ENCODE measurements at regions not wholly inside any gene's neighbourhood (a gene's known extent, or its start where the extent isn't known, plus 50 kb on each side); places are given as distances from the start of the nearest gene placed in this dataset.

GRCh38 chr13:52975161-52975560, 53.5 kb upstream of the OLFM4 start:
- TF ChIP-seq EZH2phosphoT487 (IDR thresholded peaks at IDR 0.05; ENCODE audit: borderline replicate concordance, low read depth) (no peak), POLR2AphosphoS5 (IDR thresholded peaks at IDR 0.05; ENCODE audit: low read depth, low read length) (no peak), PBX3 (IDR thresholded peaks at IDR 0.05) (no peak), EP300 (IDR thresholded peaks at IDR 0.05; ENCODE audit: borderline replicate concordance in 1 of 2, low read depth in 1 of 2, low read length in 1 of 2) (no peak), SIN3A (IDR thresholded peaks at IDR 0.05; ENCODE audit: borderline replicate concordance, low read depth, low read length) (no peak), TAF1 (IDR thresholded peaks at IDR 0.05; ENCODE audit: borderline replicate concordance, low read depth, low read length) (no peak), ZBTB33 (IDR thresholded peaks at IDR 0.05; ENCODE audit: borderline replicate concordance, low read depth) (no peak)
- TF ChIP-seq, protein P1, sequence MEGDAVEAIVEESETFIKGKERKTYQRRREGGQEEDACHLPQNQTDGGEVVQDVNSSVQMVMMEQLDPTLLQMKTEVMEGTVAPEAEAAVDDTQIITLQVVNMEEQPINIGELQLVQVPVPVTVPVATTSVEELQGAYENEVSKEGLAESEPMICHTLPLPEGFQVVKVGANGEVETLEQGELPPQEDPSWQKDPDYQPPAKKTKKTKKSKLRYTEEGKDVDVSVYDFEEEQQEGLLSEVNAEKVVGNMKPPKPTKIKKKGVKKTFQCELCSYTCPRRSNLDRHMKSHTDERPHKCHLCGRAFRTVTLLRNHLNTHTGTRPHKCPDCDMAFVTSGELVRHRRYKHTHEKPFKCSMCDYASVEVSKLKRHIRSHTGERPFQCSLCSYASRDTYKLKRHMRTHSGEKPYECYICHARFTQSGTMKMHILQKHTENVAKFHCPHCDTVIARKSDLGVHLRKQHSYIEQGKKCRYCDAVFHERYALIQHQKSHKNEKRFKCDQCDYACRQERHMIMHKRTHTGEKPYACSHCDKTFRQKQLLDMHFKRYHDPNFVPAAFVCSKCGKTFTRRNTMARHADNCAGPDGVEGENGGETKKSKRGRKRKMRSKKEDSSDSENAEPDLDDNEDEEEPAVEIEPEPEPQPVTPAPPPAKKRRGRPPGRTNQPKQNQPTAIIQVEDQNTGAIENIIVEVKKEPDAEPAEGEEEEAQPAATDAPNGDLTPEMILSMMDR (IDR thresholded peaks at IDR 0.05) = no peak
